Left lung (tissue), 4 donors: ENCODE measurements at regions not wholly inside any gene's neighbourhood (a gene's known extent, or its start where the extent isn't known, plus 50 kb on each side); places are given as distances from the start of the nearest gene placed in this dataset.

Experiments used
- ATAC-seq: fragments of 200-7000 bp; cut with Tn5 transposase; one replicate; pipeline ENCODE4 v1.9.1; 2020; ENCODE audit warnings: moderate library complexity
- DNase-seq, 4 donors: peaks; one replicate each; pipeline ENCODE4 v3.0.0-alpha.2; 2013 to 2020
- H3K27ac ChIP-seq, 2 donors: fragments of 200-600 bp; sonication (generic) in 1 of 2; one replicate each; pipeline versions ENCODE4 v1.5.0 to v1.8.0; 2020 to 2021
- H3K27me3 ChIP-seq, 2 donors: fragments of 200-600 bp; sonication (generic) in 1 of 2; one replicate each; pipeline versions ENCODE4 v1.5.0 to v1.8.0; 2020 to 2021
- H3K36me3 ChIP-seq, 2 donors: fragments of 200-600 bp; sonication (generic) in 1 of 2; one replicate each; pipeline versions ENCODE4 v1.5.0 to v1.8.0; 2020 to 2021
- H3K4me1 ChIP-seq, 2 donors: fragments of 200-600 bp; one replicate each; pipeline ENCODE4 v1.8.0; 2021
- H3K4me3 ChIP-seq, 2 donors: fragments of 200-600 bp; sonication (generic) in 1 of 2; one replicate each; pipeline versions ENCODE4 v1.5.0 to v1.8.0; 2020 to 2021; ENCODE audit warnings: mild to moderate bottlenecking in 1 of 2
- H3K9me3 ChIP-seq, 2 donors: fragments of 200-600 bp; sonication (generic) in 1 of 2; one replicate each; pipeline versions ENCODE4 v1.5.0 to v1.8.0; 2020 to 2021
- intact Hi-C, 2 donors: fragments of 100-400 bp; cut with DNase I; formaldehyde crosslinking; loops; one replicate each; pipeline versions ENCODE4 v1.11.2 to v1.14.2; 2022
- TF ChIP-seq, protein P1 (sequence below), 2 donors: fragments of 200-600 bp; sonication (generic) in 1 of 2; IDR thresholded peaks; one replicate each; pipeline versions ENCODE4 v1.5.0 to v1.8.0; 2021; ENCODE audit warnings: antibody characterized with exemption in 2 of 2
- donor health status: DM: no; HTN: yes; CAD: no.
- donor health status: DM: no; HTN: no; CAD: no.

DNA sequence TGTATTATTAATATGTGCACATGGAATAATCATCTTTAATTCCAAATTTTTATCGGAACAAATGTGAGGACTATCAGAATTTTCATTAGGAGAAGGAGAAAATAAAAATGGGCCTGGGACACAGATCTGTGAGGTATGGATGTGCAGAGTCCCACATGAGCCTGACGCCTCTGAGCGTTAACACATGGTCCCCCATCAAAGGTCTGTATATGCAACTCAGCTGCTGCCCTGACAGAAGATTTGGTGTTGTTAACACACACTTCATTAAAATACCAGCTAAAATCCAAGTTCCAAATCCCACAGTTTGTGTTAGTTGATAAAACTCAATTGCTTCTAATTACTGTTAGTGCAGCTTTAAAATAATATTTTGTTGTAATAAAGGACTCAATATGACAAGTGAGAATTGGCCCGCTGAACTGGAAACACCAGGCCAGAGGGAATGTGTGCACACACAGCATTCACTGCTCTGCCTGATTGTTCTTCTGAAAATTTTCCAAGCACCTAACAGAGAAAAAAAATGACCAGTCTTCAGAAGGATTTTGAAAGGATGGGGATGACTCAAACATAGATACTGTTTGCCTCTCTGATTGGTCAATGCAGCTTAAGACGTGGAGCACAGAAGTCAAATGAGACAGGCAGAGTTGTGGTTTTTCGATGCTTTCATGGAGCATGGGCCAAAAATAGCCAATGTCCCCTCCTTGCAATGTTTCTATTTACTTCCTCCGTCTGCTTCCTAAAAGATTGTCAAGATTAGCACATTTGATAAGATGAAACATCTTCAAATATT is 266.6 kb downstream of the NKX6-1 start:
- ATAC-seq = peak; percentile 78
- no peak overlapping the region for H3K4me3 ChIP-seq
- TF ChIP-seq, protein P1, sequence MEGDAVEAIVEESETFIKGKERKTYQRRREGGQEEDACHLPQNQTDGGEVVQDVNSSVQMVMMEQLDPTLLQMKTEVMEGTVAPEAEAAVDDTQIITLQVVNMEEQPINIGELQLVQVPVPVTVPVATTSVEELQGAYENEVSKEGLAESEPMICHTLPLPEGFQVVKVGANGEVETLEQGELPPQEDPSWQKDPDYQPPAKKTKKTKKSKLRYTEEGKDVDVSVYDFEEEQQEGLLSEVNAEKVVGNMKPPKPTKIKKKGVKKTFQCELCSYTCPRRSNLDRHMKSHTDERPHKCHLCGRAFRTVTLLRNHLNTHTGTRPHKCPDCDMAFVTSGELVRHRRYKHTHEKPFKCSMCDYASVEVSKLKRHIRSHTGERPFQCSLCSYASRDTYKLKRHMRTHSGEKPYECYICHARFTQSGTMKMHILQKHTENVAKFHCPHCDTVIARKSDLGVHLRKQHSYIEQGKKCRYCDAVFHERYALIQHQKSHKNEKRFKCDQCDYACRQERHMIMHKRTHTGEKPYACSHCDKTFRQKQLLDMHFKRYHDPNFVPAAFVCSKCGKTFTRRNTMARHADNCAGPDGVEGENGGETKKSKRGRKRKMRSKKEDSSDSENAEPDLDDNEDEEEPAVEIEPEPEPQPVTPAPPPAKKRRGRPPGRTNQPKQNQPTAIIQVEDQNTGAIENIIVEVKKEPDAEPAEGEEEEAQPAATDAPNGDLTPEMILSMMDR (IDR thresholded peaks at IDR 0.05) = no peak
- intact Hi-C loops = no loop called here
- no peaks in the 10 kb centered on the region for H3K36me3 ChIP-seq
- peak in 2 of 4 donors; percentile 81 to 84 for DNase-seq
- no peaks in the 10 kb centered on the region for H3K4me1 ChIP-seq
- H3K27ac ChIP-seq = no peak overlapping the region
- no peaks in the 10 kb centered on the region for H3K27me3 ChIP-seq
- H3K9me3 ChIP-seq = no peaks in the 10 kb centered on the region

DNA sequence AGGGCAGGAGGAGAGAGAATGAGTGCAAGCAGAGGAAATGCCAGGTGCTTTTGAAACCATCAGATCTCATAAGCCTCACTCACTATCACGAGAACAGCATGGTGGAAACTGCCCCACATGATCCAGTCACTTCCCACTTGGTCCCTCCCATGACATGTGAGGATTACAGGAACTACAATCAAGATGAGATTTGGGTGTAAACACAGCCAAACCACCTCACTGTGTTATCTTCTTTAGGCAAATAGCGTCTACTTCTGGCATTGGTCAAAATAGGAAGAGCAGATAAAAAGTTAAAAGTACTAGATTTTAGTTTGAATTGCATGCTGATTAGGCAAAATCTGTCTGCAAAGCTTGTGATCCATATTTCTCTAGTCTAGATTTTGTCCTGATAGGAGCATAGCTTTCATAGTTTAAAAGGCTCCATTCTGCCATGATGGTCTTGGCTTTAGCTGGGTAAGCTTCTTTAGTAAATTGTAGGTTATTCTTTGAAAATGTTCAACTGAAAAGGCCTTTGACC is 267.5 kb downstream of the NKX6-1 start:
- intact Hi-C loops = no loop called here
- Histone ChIP-seq H3K27ac (no peak overlapping the region), H3K36me3 (no peaks in the 10 kb centered on the region), H3K4me3 (no peak overlapping the region), H3K4me1 (no peaks in the 10 kb centered on the region), H3K9me3 (no peaks in the 10 kb centered on the region), H3K27me3 (no peaks in the 10 kb centered on the region)
- TF ChIP-seq, protein P1 (IDR thresholded peaks at IDR 0.05) = no peak
- ATAC-seq (no peak), DNase-seq (no peak)

DNA sequence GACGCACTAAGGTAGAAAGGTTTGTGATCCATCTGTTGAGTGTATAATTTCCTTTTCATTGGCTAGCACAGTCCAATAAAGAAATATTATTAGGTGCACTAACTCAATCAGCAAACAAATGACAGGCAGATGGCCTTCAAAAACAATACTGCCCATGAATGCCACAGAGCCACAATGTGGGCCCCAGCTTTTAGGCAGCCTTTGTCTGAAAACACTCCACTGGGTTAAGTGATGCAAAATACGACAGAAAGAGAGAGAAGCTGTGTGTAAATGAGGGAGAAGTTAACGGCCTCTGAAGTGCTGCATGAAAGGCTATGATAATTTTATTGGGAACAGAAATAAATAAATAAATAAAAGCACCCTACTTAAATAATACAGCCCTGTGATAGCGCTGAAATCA is 274.6 kb downstream of the NKX6-1 start:
- Histone ChIP-seq H3K9me3 (no peaks in the 10 kb centered on the region), H3K36me3 (no peaks in the 10 kb centered on the region), H3K27me3 (no peaks in the 10 kb centered on the region), H3K27ac (no peak overlapping the region), H3K4me1 (no peaks in the 10 kb centered on the region), H3K4me3 (no peak overlapping the region)
- TF ChIP-seq, protein P1 (IDR thresholded peaks at IDR 0.05) = no peak
- intact Hi-C loops = no loop called here
- ATAC-seq (no peak), DNase-seq (no peak)

DNA sequence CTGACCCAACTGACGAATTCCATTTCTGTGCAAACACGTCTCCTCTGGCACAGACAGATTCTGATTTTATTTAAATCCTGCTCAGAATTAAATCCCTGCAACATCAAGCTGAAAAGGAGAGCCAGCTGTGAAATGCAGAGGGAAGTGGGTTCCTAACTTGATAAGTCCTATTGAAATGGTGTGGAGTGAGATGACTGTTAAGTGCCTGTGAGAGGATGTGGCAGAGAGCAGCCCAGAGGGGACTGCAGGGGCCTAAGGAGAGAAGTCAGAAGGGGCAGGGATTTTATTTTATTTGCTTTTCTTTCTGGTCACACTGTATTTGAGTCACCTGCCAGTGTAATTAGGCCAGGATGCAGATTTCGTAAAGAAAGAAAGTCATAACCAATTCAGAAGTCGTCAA is 277.4 kb downstream of the NKX6-1 start:
- TF ChIP-seq, protein P1 (IDR thresholded peaks at IDR 0.05) = no peak
- Histone ChIP-seq H3K27me3 (no peaks in the 10 kb centered on the region), H3K27ac (no peak overlapping the region), H3K9me3 (no peaks in the 10 kb centered on the region), H3K36me3 (no peaks in the 10 kb centered on the region), H3K4me3 (no peak overlapping the region), H3K4me1 (no peaks in the 10 kb centered on the region)
- intact Hi-C loops = no loop called here
- ATAC-seq (no peak), DNase-seq (no peak)

DNA sequence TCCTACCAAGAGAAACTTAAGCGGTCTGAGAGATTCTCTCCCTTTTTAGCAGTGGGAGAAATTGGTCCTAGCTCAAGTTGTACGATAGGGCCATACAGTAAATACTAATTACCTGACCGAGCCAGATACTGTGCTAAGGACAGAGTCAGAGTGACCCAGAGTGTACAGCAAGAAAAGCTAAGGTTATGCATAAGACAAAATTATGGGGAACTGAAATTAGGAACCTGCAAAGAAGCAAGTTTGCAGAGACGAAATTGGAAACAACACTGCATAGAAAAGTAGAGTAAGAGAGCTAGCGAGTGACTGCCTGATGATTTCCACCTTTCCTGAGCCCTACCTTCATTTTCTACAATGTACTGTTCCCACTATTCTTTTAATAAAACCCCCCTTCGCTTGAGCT is 278.1 kb downstream of the NKX6-1 start:
- no peak overlapping the region for H3K27ac ChIP-seq
- H3K9me3 ChIP-seq = no peaks in the 10 kb centered on the region
- no peaks in the 10 kb centered on the region for H3K4me1 ChIP-seq
- DNase-seq (no peak), ATAC-seq (no peak)
- H3K36me3 ChIP-seq = no peaks in the 10 kb centered on the region
- intact Hi-C loops = no loop called here
- H3K27me3 ChIP-seq = no peaks in the 10 kb centered on the region
- no peak overlapping the region for H3K4me3 ChIP-seq
- TF ChIP-seq, protein P1 (IDR thresholded peaks at IDR 0.05) = no peak
